Dedifferentiated amniotic fluid mesenchymal stem cell (primary cell): ENCODE measurements at regions not wholly inside any gene's neighbourhood (a gene's known extent, or its start where the extent isn't known, plus 50 kb on each side); places are given as distances from the start of the nearest gene placed in this dataset.
A peak's percentile ranks its signal among the peaks of the same experiment; 100 is the strongest.
"Not testable (repeated sequence)": the region's sequence is repeated elsewhere in the genome, so short reads cannot be mapped to it uniquely, and the experiment has no call there.

Experiments used
- DNase-seq: peaks from one replicate; pipeline ENCODE4 v3.0.0-alpha.2; 2016; ENCODE audit errors: extremely low spot score

- no peak for DNase-seq
Observed at GRCh38 chr3:110614186-110614585, 457.4 kb upstream of the NECTIN3 start.

DNA sequence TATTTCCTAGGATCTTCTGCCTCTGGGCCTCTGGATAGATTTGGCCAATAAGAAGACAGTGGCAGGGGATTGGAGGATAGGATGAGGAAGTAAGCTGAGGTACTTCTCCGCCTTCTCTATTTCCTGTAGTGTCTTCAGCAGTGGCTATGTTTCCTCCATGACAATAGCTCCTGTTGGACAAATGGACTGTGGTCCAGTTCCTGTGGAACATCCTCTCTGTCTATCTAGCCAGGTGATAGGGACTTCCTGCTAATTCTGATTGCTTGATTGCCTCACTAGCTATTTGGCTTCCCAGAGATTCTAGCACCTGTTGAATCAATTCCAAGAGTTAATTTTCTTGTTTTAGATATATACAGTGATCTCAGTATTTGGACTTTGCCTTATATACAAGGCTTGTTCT lies 456.2 kb upstream of the NECTIN3 start:
- no peak for DNase-seq

DNA sequence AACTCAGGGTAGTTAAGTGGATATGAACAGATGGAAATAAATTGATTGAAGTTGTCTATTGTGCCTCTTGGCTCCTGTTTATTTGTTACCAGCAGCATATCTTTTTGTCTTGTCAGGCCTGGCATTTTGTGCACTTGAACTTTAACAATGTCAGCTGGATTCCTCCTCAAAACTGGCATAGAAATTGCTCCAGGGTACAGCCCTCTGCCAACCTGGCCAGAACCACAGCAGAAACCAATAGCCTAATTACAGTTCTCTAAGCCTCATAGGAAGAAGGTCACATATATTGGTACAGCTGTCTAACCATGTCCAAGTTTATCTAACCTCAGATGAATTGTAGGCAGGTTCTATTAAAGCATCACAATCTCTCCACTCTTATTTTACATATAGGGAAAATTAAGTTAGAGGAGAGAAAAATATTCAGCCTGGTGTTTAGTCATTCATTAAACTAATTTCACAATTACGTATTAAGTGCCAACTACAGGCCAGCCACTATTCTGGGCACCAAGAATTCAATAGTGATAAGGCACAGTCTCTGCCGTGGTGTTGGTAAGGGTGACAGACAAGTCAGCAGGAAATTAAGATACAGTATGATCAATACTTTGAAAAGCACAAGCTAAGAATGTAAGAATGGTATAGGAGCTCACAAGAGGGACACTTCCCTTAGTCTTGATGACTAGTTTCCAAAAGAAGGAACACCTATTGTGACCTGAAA lies 452.9 kb upstream of the NECTIN3 start:
- DNase-seq = no peak

GRCh38 chr3:110620118-110620517 lies 451.5 kb upstream of the NECTIN3 start:
- DNase-seq = no peak

DNA sequence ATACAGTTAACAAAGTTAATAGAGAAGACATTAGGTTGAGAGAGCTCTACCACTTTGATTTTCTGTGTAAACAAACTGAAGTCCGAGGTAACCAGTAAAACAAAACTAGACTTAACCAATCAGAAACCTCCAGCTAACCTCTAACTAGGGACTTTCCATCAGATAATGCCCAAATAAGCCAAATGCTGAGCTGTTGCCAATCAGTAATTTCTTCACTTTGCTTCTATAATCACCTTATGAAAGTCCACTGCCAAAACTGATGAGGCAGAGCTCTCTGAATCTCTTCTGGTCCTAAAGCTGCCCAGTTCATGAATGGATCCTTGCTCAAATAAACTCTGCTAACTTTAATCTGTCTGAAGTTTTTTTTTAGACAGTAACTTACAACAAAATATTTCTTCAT lies 448.0 kb upstream of the NECTIN3 start:
- no peak for DNase-seq

GRCh38 chr3:110624576-110624975 lies 447.0 kb upstream of the NECTIN3 start:
- no peak for DNase-seq

DNA sequence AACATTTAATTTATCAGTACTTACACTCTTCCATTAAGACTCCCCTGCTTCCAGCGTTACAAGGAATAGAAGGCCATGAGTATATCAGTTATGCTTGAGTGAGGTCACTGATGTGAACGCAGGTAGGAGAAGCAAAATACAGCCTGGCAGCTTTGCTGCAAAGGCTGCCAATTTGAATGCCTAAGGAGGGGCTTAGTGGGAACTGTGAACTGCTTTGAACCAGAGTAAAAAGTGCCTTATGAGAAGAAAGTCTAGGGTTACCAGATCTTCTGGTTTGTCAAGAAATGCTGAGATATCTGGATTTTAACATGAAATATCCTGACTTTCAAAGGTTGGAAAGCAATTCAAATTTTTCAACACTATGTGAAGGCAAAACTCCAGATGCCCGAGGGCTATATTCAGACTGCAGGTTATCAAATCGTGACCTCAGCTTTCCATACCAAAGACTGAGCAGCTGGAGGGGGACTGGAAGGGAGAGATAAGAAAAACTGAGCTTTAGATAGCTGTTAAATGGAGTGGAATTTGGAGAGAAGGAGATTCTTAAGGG lies 446.3 kb upstream of the NECTIN3 start:
- DNase-seq = no peak

GRCh38 chr3:110626652-110627111 lies 444.9 kb upstream of the NECTIN3 start:
- DNase-seq = not testable (repeated sequence)

DNA sequence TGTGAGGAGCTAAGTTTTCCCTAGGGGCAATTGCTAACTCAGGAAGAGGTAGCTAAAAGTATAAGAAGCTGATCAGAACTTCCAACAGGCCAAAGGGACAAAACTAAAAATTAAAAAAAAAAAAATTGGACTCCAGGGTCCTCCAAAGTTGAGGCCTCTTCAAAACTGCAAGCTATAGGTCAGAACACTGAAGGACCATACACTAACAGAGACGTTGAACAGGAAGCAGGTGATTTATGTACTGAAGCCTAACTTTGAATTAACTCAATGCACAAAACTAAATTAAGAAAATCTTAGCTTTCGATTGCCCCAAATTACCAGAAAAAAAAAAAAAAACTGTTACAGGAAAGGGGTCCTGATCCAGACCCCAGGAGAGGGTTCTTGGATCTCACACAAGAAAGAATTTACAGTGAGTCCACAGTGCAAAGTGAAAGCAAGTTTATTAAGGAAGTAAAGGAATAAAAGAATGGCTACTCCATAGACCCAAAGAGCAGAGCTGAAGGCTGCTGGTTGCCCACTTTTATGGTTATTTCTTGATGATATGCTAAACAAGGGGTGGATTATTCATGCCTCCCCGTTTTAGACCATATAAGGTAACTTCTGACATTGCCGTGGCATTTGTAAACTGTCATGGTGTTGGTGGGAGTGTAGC lies 442.8 kb upstream of the NECTIN3 start:
- no peak for DNase-seq

GRCh38 chr3:110629917-110630316 lies 441.7 kb upstream of the NECTIN3 start:
- no peak for DNase-seq

DNA sequence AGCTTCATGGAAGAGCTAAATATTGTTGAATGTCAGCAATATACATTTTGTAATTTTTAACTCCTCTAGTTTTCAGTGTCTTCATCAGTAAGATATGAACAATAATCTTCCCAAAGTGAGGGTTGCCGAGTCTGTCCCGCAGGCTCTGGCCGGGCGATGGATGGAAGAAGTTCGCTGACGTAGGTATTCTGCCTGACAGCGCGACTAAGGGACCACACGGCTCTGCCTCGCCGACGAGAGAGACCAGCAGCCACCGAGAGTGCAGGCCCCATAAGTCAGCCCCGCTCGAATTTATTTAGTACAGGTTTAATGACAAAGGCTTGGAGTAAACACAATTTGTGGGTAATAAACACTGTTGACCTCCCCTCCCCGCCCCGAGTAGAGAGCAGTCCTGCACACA lies 427.4 kb upstream of the NECTIN3 start:
- no peak for DNase-seq

DNA sequence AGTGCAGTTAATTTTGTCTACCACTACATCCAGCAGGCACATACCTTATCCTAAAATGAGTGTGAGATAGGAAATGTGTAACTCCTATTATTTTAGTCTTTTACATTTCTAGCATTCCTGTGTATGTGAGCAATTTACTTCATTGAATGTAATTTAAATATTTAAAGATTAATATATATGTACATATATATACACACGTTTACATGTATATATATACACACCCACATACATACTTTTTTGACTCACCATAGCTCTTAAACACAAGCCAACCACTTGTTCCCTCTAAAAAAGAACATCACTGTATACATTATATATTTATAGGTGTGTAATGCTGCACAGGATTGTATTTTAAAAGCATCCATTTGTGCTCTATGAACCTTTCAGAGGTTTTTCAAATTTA lies 425.6 kb upstream of the NECTIN3 start:
- no peak for DNase-seq

DNA sequence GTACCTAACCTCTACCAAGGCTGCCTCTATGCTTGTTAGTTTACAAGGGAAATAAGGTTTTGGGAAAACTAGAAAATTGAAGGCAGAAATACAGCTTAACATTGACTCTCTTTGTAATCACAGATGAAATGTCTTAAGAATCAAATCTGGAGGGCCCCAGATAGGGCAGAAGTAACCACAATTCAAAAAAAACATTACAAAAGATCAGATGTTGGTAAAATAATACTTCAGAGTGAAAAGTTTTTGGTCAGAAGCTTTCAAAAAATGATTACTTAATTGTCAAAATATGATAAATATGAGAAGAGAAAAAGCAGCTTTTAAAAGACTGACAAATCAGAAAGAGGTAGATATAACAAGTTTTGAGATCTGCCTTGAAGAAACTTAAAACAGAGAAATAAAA lies 425.1 kb upstream of the NECTIN3 start:
- peak; percentile 48 for DNase-seq

DNA sequence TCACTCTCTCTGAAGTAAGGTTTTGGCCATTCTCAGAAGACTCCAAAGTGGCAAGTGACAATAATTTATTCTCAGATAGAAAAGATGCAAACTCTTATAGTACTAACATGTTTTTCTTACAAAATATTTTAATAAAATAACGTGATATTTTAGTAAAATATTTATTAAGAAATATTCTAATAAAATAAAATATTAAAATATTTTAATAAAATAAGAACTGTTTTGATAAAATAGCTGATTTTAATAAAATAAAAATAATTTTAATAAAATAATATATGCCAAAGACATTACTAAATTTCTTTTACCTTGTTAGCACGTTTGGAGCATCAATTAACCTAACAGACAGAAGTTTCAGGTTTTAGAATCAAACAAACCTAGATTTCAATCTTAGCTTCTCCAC lies 424.0 kb upstream of the NECTIN3 start:
- DNase-seq = no peak

DNA sequence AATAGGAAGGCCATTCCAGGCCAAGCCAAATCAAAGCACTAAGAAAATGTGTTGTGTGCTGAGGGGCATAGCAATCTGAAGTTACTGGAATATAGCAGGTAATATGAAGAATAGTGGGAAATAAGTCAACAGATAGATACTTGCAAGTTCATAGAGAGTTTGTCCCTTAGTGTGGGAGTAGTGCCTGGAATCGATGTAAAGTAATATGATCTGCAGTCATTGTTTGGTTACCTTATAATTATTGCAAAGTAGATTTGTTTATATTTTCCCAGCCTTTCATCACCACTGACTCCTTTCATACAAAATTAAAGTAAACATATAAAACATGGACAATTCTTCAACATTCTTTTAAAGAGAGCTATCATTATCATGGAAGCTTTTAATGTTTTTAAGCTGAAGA lies 420.9 kb upstream of the NECTIN3 start:
- no peak for DNase-seq

DNA sequence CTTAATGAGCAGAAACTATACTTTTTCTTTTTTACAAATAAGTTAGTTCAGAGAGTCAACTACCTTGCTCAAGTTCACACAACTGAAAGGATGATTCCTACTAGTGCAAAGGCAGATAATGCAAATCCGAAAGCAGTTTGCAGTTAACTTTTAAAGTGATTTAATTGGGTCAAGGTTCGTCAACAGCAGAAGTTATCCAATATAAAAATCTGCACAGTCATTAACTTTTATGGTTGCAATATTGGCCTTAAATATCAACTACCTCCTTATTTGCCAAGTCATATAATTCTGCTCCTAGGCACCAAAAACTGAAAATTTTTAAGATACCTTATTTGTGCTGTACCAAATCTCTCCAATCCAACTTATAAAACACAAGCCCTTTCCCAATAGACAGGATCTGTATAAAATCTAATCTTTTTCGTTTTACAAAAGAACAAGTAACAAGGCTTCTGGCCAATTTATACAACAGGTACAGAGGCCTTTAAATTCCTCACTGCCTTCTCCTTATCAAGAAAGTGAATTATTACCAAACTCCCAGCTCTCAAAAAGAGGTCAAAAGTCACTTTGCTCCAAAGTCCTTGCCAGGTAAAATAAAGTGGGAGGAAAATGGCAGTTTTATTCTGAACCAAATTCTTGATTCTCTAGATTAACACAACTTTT lies 416.6 kb upstream of the NECTIN3 start:
- no peak for DNase-seq

GRCh38 chr3:110656394-110657025 lies 415.1 kb upstream of the NECTIN3 start:
- no peak for DNase-seq

DNA sequence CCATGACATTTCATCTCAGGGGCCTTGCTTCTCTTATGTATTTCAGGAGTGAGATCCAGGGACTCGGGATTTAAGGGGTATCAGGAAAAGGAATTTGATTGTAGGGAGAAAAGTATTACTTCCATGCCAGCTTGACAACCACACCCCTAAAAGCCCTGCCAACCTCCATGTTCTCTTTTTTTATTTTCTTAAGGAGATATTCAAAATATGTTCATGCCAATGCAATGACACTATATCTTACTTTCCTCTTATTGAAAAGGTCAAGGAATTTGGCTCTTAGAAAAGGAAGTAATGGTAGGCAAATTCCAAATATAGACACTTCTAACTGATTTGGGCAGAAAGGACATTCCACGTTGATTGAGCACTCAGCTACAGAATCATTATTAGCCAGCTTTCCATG lies 407.5 kb upstream of the NECTIN3 start:
- DNase-seq = peak; percentile 51

- DNase-seq = no peak
Observed at GRCh38 chr3:110666495-110666894, 405.1 kb upstream of the NECTIN3 start.

DNA sequence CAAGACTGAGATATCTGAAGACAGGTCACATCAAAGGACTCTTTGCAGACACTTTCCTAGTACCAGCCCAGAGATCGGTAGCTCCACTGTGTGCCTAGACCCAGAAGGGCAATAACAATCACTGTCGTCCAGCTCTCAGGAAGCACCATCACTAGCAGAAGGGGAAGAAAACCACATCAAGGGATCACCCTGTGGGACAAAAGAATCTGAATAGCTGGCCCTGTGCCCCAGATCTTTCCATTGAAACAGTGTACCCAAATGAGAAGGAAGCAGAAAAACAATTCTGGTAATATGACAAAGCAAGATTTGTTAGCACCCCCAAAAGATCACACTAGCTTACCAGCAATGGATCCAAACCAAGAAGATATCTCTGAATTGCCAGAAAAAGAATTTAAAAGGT lies 404.4 kb upstream of the NECTIN3 start:
- no peak for DNase-seq

- DNase-seq = no peak
Observed at GRCh38 chr3:110670407-110670806, 401.2 kb upstream of the NECTIN3 start.

DNA sequence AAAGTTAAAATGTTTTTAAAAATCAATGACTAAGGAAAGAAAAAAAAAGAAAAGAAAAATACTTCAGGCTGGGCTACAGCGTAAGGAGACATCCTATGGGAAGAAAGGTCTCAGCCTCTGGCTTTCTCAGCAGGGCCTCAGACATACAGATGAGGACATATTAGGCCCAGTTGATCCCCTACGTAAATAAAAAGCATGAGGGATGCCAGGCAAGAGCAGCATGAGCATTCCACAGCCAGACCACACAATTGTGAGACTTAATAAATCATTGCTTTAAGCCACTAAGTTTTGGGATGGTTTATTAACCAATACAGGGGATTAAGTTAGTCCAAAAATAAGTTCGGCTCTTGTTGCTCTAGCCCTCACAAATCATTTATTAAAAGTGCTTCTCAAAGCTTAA lies 394.1 kb upstream of the NECTIN3 start:
- DNase-seq = no peak
